GM12891 (cell line): ENCODE measurements at regions not wholly inside any gene's neighbourhood (a gene's known extent, or its start where the extent isn't known, plus 50 kb on each side); places are given as distances from the start of the nearest gene placed in this dataset.

Experiments used
- PAX5 ChIP-seq: IDR thresholded peaks from 2 replicates; pipeline ENCODE4 v1.6.1; 2011; ENCODE audit warnings: low read length, moderate library complexity, mild to moderate bottlenecking; ENCODE audit not compliant: insufficient read depth, severe bottlenecking
- POLR2A ChIP-seq: IDR thresholded peaks from 2 replicates; pipeline ENCODE4 v1.6.1; 2011; ENCODE audit warnings: low read depth, low read length, control low read depth
- POLR2AphosphoS5 ChIP-seq: IDR thresholded peaks from 2 replicates; pipeline ENCODE4 v1.6.1; 2011; ENCODE audit warnings: low read depth, low read length, control low read depth

DNA sequence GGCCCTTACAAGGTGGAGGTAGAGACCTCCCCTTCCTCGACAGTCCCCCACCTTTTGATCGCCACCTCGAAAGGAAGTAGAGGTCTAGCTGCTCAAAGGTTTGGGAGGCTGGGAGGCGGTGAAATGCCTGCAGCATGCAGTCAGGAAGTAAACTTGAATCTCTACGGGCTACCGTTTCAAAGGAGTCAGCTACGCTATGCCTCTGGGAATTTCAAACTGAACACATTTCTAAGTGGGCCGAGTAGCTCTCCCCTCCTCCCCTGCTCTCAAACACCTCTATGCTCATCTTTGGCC is 68.0 kb downstream of the CXCL12 start:
- no peak for TF ChIP-seq POLR2A
- no peak for TF ChIP-seq PAX5
- no peak for TF ChIP-seq POLR2AphosphoS5
